ENCODE measurements at regions not wholly inside any gene's neighbourhood (a gene's known extent, or its start where the extent isn't known, plus 50 kb on each side); places are given as distances from the start of the nearest gene placed in this dataset.

DNA sequence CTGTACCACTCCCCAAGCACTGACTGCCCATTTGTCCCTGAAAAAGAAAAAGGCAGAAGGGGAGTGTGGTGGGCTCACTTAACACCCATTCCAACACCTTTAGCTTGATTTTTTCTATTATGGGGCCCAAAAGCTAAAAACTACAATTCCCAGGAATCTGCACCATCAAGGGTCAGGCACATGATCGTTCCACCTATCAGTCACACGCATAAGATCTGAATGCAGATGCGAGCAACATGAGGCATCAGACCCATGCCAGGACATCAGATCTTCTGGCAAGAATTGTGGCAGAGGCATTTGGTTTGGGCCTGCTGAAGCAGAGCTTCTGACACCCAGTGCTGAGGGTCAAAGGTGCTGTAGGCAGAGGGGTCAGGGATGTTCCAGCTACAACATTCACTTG is 595.9 kb downstream of the BCOR start:
- H3K9ac ChIP-seq: no peak overlapping the region
- peaks cover 0 to 3% of the 10 kb centered on the region in 2 experiments; a peak in 1 of 4 replicates for H3K4me1 ChIP-seq (ENCODE audit: control insufficient read depth in 1 of 2, insufficient read depth in 2 of 2, low read depth in 1 of 2, low read length in 1 of 2)
- no peak overlapping the region for H3K27ac ChIP-seq (ENCODE audit: low read depth in 2 of 2, low read length in 1 of 2)
- TF ChIP-seq, protein P1, sequence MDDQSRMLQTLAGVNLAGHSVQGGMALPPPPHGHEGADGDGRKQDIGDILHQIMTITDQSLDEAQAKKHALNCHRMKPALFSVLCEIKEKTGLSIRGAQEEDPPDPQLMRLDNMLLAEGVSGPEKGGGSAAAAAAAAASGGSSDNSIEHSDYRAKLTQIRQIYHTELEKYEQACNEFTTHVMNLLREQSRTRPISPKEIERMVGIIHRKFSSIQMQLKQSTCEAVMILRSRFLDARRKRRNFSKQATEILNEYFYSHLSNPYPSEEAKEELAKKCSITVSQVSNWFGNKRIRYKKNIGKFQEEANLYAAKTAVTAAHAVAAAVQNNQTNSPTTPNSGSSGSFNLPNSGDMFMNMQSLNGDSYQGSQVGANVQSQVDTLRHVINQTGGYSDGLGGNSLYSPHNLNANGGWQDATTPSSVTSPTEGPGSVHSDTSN (IDR thresholded peaks at IDR 0.05): no peak
- no peak for TF ChIP-seq SMC3 (IDR thresholded peaks at IDR 0.05; ENCODE audit: low read depth, low read length)
- no peak for TF ChIP-seq JUND (IDR thresholded peaks at IDR 0.05)
- no peak for TF ChIP-seq MEF2A (IDR thresholded peaks at IDR 0.05; ENCODE audit: borderline replicate concordance, low read depth)
- no peak for TF ChIP-seq GATA2 (CRISPR knock-in tag; IDR thresholded peaks at IDR 0.05)
- TF ChIP-seq EZH2phosphoT487 (IDR thresholded peaks at IDR 0.05; ENCODE audit: borderline replicate concordance, low read depth): no peak
- no peak overlapping the region for H3K4me3 ChIP-seq (ENCODE audit: low read depth in 2 of 2, low read length in 1 of 2)
- POLR2A ChIA-PET: no interaction called here
- no peaks in the 10 kb centered on the region for H3K36me3 ChIP-seq (replicated peaks in 1 of 2; ENCODE audit: control insufficient read depth in 1 of 2, insufficient read depth in 2 of 2, low read length in 1 of 2)
- CTCF ChIA-PET: no interaction called here
- H2AFZ ChIP-seq (ENCODE audit: low read depth): no peak overlapping the region
- no peaks in the 10 kb centered on the region; the same call in 1 of the 2 replicates for H3K27me3 ChIP-seq (ENCODE audit: insufficient read depth)
- no peaks in the 10 kb centered on the region for H3K79me2 ChIP-seq (ENCODE audit: insufficient read depth)
- 25% methylated on average over 3 of the region's 3 CpGs for WGBS (ENCODE audit: low lambda C conversion rate)
- no peaks in the 10 kb centered on the region for H4K20me1 ChIP-seq (ENCODE audit: insufficient read depth)
- H3K9me2 ChIP-seq: no peaks in the 10 kb centered on the region
- no peak for DNase-seq
- no peaks in the 10 kb centered on the region for H3F3A ChIP-seq (replicated peaks; ENCODE audit: insufficient read depth)
- no peak overlapping the region for H3K4me2 ChIP-seq
- no peaks in the 10 kb centered on the region for H3K9me3 ChIP-seq

DNA sequence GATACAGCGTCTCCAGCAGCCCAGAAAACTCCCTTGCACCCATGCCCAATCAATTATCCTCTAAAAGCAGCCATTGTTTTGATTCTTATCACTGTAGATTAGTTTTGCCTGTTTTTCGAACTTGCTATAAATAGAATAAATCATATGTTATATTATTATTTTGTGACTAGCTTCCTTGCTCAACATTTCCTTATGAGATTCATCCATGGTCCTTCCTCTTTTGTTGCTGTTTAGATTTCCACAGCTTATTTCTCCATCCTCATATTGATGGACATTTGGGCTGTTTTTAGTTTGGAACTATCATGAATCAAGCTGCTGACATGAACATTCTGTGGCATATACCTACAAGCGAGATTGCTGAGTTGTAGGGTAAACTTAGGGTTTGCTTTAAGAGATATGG is 595.3 kb downstream of the BCOR start:
- no peaks in the 10 kb centered on the region for H3K79me2 ChIP-seq (ENCODE audit: insufficient read depth)
- H3K27me3 ChIP-seq (ENCODE audit: insufficient read depth): no peaks in the 10 kb centered on the region; the same call in 1 of the 2 replicates
- H2AFZ ChIP-seq (ENCODE audit: low read depth): no peak overlapping the region
- no peak for TF ChIP-seq NFIC (IDR thresholded peaks at IDR 0.05; ENCODE audit: borderline replicate concordance)
- CTCF ChIA-PET: no interaction called here
- no peaks in the 10 kb centered on the region for H3K9me2 ChIP-seq
- H3K36me3 ChIP-seq (replicated peaks in 1 of 2; ENCODE audit: control insufficient read depth in 1 of 2, insufficient read depth in 2 of 2, low read length in 1 of 2): no peaks in the 10 kb centered on the region
- DNase-seq: no peak
- no peak overlapping the region for H3K9ac ChIP-seq
- H4K20me1 ChIP-seq (ENCODE audit: insufficient read depth): no peaks in the 10 kb centered on the region
- no peaks in the 10 kb centered on the region for H3F3A ChIP-seq (replicated peaks; ENCODE audit: insufficient read depth)
- H3K27ac ChIP-seq (ENCODE audit: low read depth in 2 of 2, low read length in 1 of 2): no peak overlapping the region
- POLR2A ChIA-PET: no interaction called here
- 14% methylated on average over 3 of the region's 3 CpGs for WGBS (ENCODE audit: low lambda C conversion rate)
- H3K4me1 ChIP-seq (ENCODE audit: control insufficient read depth in 1 of 2, insufficient read depth in 2 of 2, low read depth in 1 of 2, low read length in 1 of 2): peaks cover 0 to 3% of the 10 kb centered on the region in 2 experiments; a peak in 1 of 4 replicates
- no peaks in the 10 kb centered on the region for H3K9me3 ChIP-seq
- H3K4me3 ChIP-seq (ENCODE audit: low read depth in 2 of 2, low read length in 1 of 2): no peak overlapping the region
- no peak overlapping the region for H3K4me2 ChIP-seq

DNA sequence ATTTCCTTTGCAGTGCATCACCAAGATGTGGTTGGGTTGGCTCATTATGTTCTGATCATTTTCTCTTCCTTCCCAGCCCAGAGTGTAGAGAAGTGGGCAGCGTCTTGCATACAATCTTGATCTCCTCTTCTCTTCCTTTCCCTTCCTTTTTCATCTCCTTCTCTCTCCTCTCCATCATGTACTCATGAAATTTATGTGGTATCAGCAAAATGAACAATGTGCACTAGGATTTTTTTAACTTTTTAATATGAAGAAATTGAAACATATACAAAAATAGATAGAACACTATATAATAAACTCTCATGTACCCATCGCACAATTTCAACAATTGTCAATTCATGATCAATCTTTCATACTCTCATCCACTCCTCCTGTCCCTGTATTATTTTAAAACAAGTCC is 593.5 kb downstream of the BCOR start:
- H4K20me1 ChIP-seq (ENCODE audit: insufficient read depth): no peaks in the 10 kb centered on the region
- no peak overlapping the region for H2AFZ ChIP-seq (ENCODE audit: low read depth)
- WGBS (ENCODE audit: low lambda C conversion rate): 41% methylated on average over 2 of the region's 2 CpGs
- DNase-seq: no peak
- CTCF ChIA-PET: no interaction called here
- H3K9me2 ChIP-seq: no peaks in the 10 kb centered on the region
- no peak overlapping the region for H3K4me3 ChIP-seq (ENCODE audit: low read depth in 2 of 2, low read length in 1 of 2)
- no peaks in the 10 kb centered on the region for H3K79me2 ChIP-seq (ENCODE audit: insufficient read depth)
- no peaks in the 10 kb centered on the region for H3K36me3 ChIP-seq (replicated peaks in 1 of 2; ENCODE audit: control insufficient read depth in 1 of 2, insufficient read depth in 2 of 2, low read length in 1 of 2)
- no peak for TF ChIP-seq EZH2phosphoT487 (IDR thresholded peaks at IDR 0.05; ENCODE audit: borderline replicate concordance, low read depth)
- TF ChIP-seq NFIC (IDR thresholded peaks at IDR 0.05; ENCODE audit: borderline replicate concordance): no peak
- no peak for TF ChIP-seq TEAD4 (IDR thresholded peaks at IDR 0.05; ENCODE audit: borderline replicate concordance, insufficient read depth)
- TF ChIP-seq POLR2AphosphoS5 (IDR thresholded peaks at IDR 0.05; ENCODE audit: low read depth, low read length): no peak
- TF ChIP-seq, protein P2, sequence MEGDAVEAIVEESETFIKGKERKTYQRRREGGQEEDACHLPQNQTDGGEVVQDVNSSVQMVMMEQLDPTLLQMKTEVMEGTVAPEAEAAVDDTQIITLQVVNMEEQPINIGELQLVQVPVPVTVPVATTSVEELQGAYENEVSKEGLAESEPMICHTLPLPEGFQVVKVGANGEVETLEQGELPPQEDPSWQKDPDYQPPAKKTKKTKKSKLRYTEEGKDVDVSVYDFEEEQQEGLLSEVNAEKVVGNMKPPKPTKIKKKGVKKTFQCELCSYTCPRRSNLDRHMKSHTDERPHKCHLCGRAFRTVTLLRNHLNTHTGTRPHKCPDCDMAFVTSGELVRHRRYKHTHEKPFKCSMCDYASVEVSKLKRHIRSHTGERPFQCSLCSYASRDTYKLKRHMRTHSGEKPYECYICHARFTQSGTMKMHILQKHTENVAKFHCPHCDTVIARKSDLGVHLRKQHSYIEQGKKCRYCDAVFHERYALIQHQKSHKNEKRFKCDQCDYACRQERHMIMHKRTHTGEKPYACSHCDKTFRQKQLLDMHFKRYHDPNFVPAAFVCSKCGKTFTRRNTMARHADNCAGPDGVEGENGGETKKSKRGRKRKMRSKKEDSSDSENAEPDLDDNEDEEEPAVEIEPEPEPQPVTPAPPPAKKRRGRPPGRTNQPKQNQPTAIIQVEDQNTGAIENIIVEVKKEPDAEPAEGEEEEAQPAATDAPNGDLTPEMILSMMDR (IDR thresholded peaks at IDR 0.05): no peak
- TF ChIP-seq RAD21 (IDR thresholded peaks at IDR 0.05; ENCODE audit: low read length): no peak
- TF ChIP-seq JUND (IDR thresholded peaks at IDR 0.05): no peak
- TF ChIP-seq, protein P3, sequence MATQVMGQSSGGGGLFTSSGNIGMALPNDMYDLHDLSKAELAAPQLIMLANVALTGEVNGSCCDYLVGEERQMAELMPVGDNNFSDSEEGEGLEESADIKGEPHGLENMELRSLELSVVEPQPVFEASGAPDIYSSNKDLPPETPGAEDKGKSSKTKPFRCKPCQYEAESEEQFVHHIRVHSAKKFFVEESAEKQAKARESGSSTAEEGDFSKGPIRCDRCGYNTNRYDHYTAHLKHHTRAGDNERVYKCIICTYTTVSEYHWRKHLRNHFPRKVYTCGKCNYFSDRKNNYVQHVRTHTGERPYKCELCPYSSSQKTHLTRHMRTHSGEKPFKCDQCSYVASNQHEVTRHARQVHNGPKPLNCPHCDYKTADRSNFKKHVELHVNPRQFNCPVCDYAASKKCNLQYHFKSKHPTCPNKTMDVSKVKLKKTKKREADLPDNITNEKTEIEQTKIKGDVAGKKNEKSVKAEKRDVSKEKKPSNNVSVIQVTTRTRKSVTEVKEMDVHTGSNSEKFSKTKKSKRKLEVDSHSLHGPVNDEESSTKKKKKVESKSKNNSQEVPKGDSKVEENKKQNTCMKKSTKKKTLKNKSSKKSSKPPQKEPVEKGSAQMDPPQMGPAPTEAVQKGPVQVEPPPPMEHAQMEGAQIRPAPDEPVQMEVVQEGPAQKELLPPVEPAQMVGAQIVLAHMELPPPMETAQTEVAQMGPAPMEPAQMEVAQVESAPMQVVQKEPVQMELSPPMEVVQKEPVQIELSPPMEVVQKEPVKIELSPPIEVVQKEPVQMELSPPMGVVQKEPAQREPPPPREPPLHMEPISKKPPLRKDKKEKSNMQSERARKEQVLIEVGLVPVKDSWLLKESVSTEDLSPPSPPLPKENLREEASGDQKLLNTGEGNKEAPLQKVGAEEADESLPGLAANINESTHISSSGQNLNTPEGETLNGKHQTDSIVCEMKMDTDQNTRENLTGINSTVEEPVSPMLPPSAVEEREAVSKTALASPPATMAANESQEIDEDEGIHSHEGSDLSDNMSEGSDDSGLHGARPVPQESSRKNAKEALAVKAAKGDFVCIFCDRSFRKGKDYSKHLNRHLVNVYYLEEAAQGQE (IDR thresholded peaks at IDR 0.05; ENCODE audit: low read depth, low read length): no peak
- no peak for TF ChIP-seq MXI1 (IDR thresholded peaks at IDR 0.05; ENCODE audit: low read depth, low read length)
- no peak for TF ChIP-seq MEF2A (IDR thresholded peaks at IDR 0.05; ENCODE audit: borderline replicate concordance, low read depth)
- POLR2A ChIA-PET: no interaction called here
- H3K9ac ChIP-seq: no peak overlapping the region
- no peak overlapping the region for H3K4me2 ChIP-seq
- no peaks in the 10 kb centered on the region; the same call in 1 of the 2 replicates for H3K27me3 ChIP-seq (ENCODE audit: insufficient read depth)
- H3F3A ChIP-seq (replicated peaks; ENCODE audit: insufficient read depth): no peaks in the 10 kb centered on the region
- peaks cover 0 to 3% of the 10 kb centered on the region in 2 experiments; a peak in 1 of 4 replicates for H3K4me1 ChIP-seq (ENCODE audit: control insufficient read depth in 1 of 2, insufficient read depth in 2 of 2, low read depth in 1 of 2, low read length in 1 of 2)
- no peaks in the 10 kb centered on the region for H3K9me3 ChIP-seq
- H3K27ac ChIP-seq (ENCODE audit: low read depth in 2 of 2, low read length in 1 of 2): no peak overlapping the region
